Adrenal gland (tissue), 9 donors: ENCODE measurements at regions not wholly inside any gene's neighbourhood (a gene's known extent, or its start where the extent isn't known, plus 50 kb on each side); places are given as distances from the start of the nearest gene placed in this dataset.

Experiments
- DNase-seq, 7 donors: peaks; one replicate each; pipeline ENCODE4 v3.0.0-alpha.2; 2019 to 2020
- H3K27ac ChIP-seq, 5 donors: fragments of 200-600 bp; sonication (generic) in 4 of 5; 1 replicate in 3 of 5; 2 replicates in 2 of 5; pipeline versions ENCODE4 v1.5.1 to v1.8.0; 2016 to 2020; ENCODE audit warnings: mild to moderate bottlenecking in 1 of 5
- H3K27me3 ChIP-seq: fragments of 200-600 bp; 2 replicates; pipeline ENCODE4 v1.8.0; 2021
- H3K36me3 ChIP-seq, 2 donors: fragments of 200-600 bp; replicated peaks in 1 of 2; 1 replicate in 1 of 2; 2 replicates in 1 of 2; pipeline versions ENCODE4 v1.5.1 to v1.8.0; 2018 to 2022
- H3K4me1 ChIP-seq, 2 donors: fragments of 200-600 bp; replicated peaks in 1 of 2; 1 replicate in 1 of 2; 2 replicates in 1 of 2; pipeline versions ENCODE4 v1.5.1 to v1.8.0; 2018 to 2021
- H3K4me3 ChIP-seq, 4 donors: fragments of 200-600 bp; sonication (generic) in 3 of 4; one replicate each; pipeline ENCODE4 v1.5.1; 2016 to 2018
- H3K9me3 ChIP-seq, 3 donors: fragments of 200-600 bp; sonication (generic) in 1 of 3; replicated peaks in 1 of 3; 1 replicate in 2 of 3; 2 replicates in 1 of 3; pipeline versions ENCODE4 v1.5.1 to v1.8.0; 2016 to 2021
- POLR2A ChIP-seq, 2 donors: fragments of 450-650 bp; IDR thresholded peaks; one replicate each; pipeline ENCODE4 v1.6.1; 2017; ENCODE audit warnings: antibody characterized with exemption in 2 of 2, mild to moderate bottlenecking in 2 of 2, moderate library complexity in 1 of 2
- WGBS, 4 donors: extraction: QIAGEN DNeasy Blood & Tissue Kit in 2 of 4; methylation state at CpG; one replicate each; pipeline versions ENCODE4 v1.1.5 to v1.1.7; 2013 to 2017; 5-methylcytosine and 5-hydroxymethylcytosine counted together
- intact Hi-C, 2 donors: fragments of 100-400 bp; cut with DNase I; formaldehyde crosslinking; loops; one replicate each; pipeline versions ENCODE4 v1.14.1 to v1.15.0; 2022 to 2023
- TF ChIP-seq, protein P1 (sequence below), 6 experiments: fragments of 450-650 bp in 4 of 6; fragments of 200-600 bp in 2 of 6; sonication (generic) in 1 of 6; IDR thresholded peaks; 1 replicate in 5 of 6; 2 replicates in 1 of 6; pipeline versions ENCODE4 v1.5.1 to v1.8.0; 2016 to 2021; ENCODE audit warnings: antibody characterized with exemption in 6 of 6, mild to moderate bottlenecking in 2 of 6, moderate library complexity in 1 of 6
- donor health status: healthy with polysubstance abuse.
- donor health status: Bipolar disorder and iron deficiency.
- donor health status: DM: yes; HTN: yes; CAD: no.
- donor health status: DM: no; HTN: no; CAD: no.
- donor health status: DM: no; HTN: no; CAD: no.

DNA sequence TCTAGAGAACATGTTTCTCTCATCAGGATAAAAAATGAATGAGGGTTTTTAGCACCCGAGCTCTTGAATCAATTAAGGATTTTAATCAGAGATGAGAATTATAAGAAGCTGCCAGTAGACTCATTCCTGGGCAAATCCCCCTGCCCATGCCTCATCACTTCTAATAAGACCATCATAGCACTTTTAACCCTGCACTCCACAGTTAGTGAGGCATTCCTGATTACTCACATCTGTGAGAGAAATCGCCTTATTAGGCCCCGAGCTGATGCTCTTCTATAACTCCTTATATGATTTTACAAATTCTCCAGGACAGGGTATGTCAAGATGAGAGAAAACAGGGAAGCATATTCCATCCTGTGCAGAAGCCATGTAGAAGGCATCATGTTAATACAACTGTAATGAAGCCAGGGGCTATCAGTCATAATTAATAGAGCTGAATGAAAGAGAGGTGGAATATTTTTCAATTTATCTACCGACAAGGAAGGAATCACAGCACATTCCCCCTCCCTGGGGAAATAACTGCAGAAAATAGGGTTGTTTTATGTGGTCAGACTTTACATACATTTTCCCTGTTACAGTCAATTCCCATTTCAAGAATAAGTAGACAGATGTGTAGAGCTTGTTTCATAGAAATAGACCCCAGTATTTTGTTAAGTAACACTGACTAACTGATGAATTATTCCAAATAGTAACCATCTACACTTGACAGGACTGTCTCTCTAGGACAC, 272.7 kb downstream of the HHIPL2 start:
- no peak for DNase-seq
- H3K27me3 ChIP-seq: no peaks in the 10 kb centered on the region
- intact Hi-C loops: no loop called here
- TF ChIP-seq POLR2A (IDR thresholded peaks at IDR 0.05): no peak
- TF ChIP-seq, protein P1, sequence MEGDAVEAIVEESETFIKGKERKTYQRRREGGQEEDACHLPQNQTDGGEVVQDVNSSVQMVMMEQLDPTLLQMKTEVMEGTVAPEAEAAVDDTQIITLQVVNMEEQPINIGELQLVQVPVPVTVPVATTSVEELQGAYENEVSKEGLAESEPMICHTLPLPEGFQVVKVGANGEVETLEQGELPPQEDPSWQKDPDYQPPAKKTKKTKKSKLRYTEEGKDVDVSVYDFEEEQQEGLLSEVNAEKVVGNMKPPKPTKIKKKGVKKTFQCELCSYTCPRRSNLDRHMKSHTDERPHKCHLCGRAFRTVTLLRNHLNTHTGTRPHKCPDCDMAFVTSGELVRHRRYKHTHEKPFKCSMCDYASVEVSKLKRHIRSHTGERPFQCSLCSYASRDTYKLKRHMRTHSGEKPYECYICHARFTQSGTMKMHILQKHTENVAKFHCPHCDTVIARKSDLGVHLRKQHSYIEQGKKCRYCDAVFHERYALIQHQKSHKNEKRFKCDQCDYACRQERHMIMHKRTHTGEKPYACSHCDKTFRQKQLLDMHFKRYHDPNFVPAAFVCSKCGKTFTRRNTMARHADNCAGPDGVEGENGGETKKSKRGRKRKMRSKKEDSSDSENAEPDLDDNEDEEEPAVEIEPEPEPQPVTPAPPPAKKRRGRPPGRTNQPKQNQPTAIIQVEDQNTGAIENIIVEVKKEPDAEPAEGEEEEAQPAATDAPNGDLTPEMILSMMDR (IDR thresholded peaks at IDR 0.05): no peak
- H3K27ac ChIP-seq: no peak overlapping the region
- H3K4me3 ChIP-seq: no peak overlapping the region
- H3K4me1 ChIP-seq: no peaks in the 10 kb centered on the region
- H3K36me3 ChIP-seq: no peaks in the 10 kb centered on the region
- no peaks in the 10 kb centered on the region for H3K9me3 ChIP-seq
- 74 to 86% (median 81%) methylated on average over 4 of the region's 4 CpGs for WGBS, 4 donors

DNA sequence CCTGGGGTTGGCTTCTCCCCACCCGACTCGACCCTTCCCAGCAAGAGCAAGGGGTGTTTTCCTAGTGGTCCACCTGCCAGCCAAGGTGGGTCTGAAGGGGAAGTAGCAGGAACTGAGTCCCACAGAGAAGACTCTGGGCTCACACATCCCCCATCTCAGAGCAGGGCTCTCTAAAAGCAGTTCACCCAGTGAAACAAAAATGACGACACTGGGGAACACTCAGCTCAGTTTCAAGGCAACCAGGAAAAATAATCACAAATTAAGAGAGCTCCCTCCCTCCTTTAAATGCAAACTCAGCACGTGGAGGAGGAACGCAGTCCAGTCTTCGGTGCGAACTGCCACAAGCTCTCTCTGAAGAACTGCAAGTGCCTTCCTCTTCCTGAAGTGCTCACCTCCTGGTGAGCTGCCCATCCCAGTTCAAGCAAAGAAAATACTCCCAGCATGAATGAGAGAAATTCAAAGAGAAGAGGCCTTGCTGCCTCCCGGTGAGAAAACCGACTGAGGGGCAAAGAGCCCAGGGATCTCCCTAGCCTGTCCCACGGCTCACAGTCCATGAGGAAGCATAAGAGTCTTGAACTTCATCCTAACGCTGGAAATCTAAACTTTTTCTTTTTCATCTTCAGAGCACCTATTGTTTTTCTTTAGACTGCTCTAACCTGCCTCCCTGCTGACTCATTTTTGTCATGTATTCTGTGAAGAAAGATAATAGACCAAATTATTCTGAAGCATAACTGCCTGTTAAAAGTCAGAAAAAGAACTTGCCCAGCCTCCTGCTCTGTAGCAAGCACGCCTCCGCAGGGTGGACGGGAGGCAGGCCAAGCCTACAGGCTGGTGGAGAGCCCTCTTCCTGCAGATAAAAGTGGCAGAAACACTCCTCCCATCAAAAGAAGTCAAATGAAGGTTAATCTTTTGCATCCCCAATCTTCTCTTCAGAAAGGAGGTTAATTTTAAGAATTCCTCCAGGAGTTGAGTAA, 281.4 kb downstream of the HHIPL2 start:
- Histone ChIP-seq H3K27ac (no peak overlapping the region), H3K36me3 (no peaks in the 10 kb centered on the region), H3K4me3 (no peak overlapping the region), H3K27me3 (no peaks in the 10 kb centered on the region), H3K9me3 (no peaks in the 10 kb centered on the region), H3K4me1 (no peaks in the 10 kb centered on the region)
- TF ChIP-seq POLR2A (IDR thresholded peaks at IDR 0.05): no peak
- TF ChIP-seq, protein P1 (IDR thresholded peaks at IDR 0.05): no peak
- no peak for DNase-seq
- 68 to 77% (median 73%) methylated on average over 13 to 14 of the region's 14 CpGs for WGBS, 4 donors
- intact Hi-C loops: no loop called here

DNA sequence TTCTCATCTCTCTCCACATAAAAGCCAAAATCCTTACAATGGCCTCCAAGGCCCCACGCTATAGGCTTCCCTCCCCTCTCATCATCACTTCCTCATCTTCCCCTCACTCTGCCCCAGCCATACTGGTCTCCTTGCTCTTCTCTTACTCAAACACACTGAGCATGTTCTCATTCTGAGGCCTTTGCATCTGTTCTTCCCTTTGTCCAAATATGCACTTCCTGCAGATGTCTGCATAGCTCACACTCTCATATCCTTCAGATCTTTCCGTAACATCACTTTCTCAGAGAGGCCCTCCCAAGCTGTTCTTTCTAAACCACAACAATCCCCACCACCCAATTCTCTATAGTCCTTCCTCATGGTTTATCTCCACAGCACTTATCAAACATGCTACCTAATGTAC, 284.1 kb downstream of the HHIPL2 start:
- WGBS, 4 donors: 76 to 96% (median 87%) methylated on average over 2 of the region's 2 CpGs
- H3K27ac ChIP-seq: no peak overlapping the region
- H3K4me1 ChIP-seq: no peaks in the 10 kb centered on the region
- intact Hi-C loops: no loop called here
- H3K4me3 ChIP-seq: no peak overlapping the region
- no peak for DNase-seq
- H3K36me3 ChIP-seq: no peaks in the 10 kb centered on the region
- no peak for TF ChIP-seq POLR2A (IDR thresholded peaks at IDR 0.05)
- TF ChIP-seq, protein P1 (IDR thresholded peaks at IDR 0.05): no peak
- no peaks in the 10 kb centered on the region for H3K27me3 ChIP-seq
- no peaks in the 10 kb centered on the region for H3K9me3 ChIP-seq

DNA sequence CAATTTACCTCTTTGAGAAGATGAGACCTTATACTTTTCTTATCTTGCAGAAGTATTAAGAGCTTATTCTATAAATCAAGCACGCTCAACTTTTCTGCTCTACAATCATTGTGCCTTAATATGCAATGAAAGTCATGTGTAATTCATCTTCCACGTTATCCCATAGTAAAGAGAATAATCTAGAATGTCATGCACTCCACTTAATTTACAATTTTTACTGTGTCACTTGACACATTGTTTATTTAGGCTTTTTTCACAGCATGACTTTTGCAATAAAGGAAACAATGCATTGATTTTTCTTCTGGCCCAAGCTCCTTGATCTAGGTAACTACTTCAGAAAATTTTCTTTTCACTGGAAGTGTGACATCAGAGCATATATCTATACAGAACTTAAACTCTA, 290.9 kb downstream of the HHIPL2 start:
- H3K27ac ChIP-seq: no peak overlapping the region
- no peaks in the 10 kb centered on the region for H3K36me3 ChIP-seq
- 48 to 58% (median 48%) methylated on average over 2 of the region's 2 CpGs for WGBS, 4 donors
- TF ChIP-seq, protein P1 (IDR thresholded peaks at IDR 0.05): no peak
- TF ChIP-seq POLR2A (IDR thresholded peaks at IDR 0.05): no peak
- H3K27me3 ChIP-seq: no peaks in the 10 kb centered on the region
- H3K4me3 ChIP-seq: no peak overlapping the region
- no peaks in the 10 kb centered on the region for H3K4me1 ChIP-seq
- no peaks in the 10 kb centered on the region for H3K9me3 ChIP-seq
- intact Hi-C loops: no loop called here
- no peak for DNase-seq
